Upper lobe of left lung (tissue), 6 donors: ENCODE measurements at regions not wholly inside any gene's neighbourhood (a gene's known extent, or its start where the extent isn't known, plus 50 kb on each side); places are given as distances from the start of the nearest gene placed in this dataset.

Experiments
- ATAC-seq, 2 donors: fragments of 200-7000 bp; cut with Tn5 transposase; one replicate each; pipeline ENCODE4 v1.9.1; 2022; ENCODE audit warnings: mild to moderate bottlenecking in 2 of 2, moderate library complexity in 2 of 2; ENCODE audit not compliant: low FRiP score in 2 of 2
- DNase-seq, 2 donors: peaks; one replicate each; pipeline ENCODE4 v3.0.0-alpha.2; 2019 to 2020
- H3K27ac ChIP-seq, 4 donors: fragments of 200-600 bp; sonication (generic); one replicate each; pipeline ENCODE4 v1.5.1; 2016 to 2019
- H3K27me3 ChIP-seq, 4 donors: fragments of 200-600 bp; sonication (generic); one replicate each; pipeline ENCODE4 v1.5.1; 2017 to 2019
- H3K36me3 ChIP-seq, 4 donors: fragments of 200-600 bp; sonication (generic); one replicate each; pipeline ENCODE4 v1.5.1; 2016 to 2019
- H3K4me1 ChIP-seq, 4 donors: fragments of 200-600 bp; sonication (generic); one replicate each; pipeline ENCODE4 v1.5.1; 2018 to 2019
- H3K4me3 ChIP-seq, 4 donors: fragments of 200-600 bp; sonication (generic); one replicate each; pipeline ENCODE4 v1.5.1; 2017 to 2019; ENCODE audit warnings: mild to moderate bottlenecking in 2 of 4, moderate library complexity in 1 of 4
- H3K9me3 ChIP-seq, 4 donors: fragments of 200-600 bp; sonication (generic); one replicate each; pipeline ENCODE4 v1.5.1; 2018 to 2019
- CTCF ChIP-seq, 6 experiments: fragments of 450-650 bp in 4 of 6; fragments of 200-600 bp in 2 of 6; sonication (generic) in 2 of 6; IDR thresholded peaks; one replicate each; pipeline ENCODE4 v1.5.1; 2016 to 2019; ENCODE audit warnings: antibody characterized with exemption in 6 of 6
- EP300 ChIP-seq, 4 donors: sonication (generic); formaldehyde crosslinking; IDR thresholded peaks; one replicate each; pipeline ENCODE4 v1.5.1; 2017; ENCODE audit warnings: antibody characterized with exemption in 4 of 4, control low read depth in 2 of 4
- POLR2A ChIP-seq, 4 donors: fragments of 450-650 bp; IDR thresholded peaks; one replicate each; pipeline ENCODE4 v1.5.1; 2016 to 2017; ENCODE audit warnings: antibody characterized with exemption in 4 of 4, mild to moderate bottlenecking in 2 of 4
- POLR2AphosphoS5 ChIP-seq, 2 donors: sonication (generic); formaldehyde crosslinking; IDR thresholded peaks; one replicate each; pipeline ENCODE4 v1.5.1; 2017; ENCODE audit warnings: antibody characterized with exemption in 2 of 2
- WGBS, 2 donors: methylation state at CpG; one replicate each; pipeline ENCODE4 v1.1.5; 2017 to 2018; 5-methylcytosine and 5-hydroxymethylcytosine counted together
- donor health status: DM: no; HTN: no; CAD: no; lungs with moderate emphysema.
- donor health status: DM: no; HTN: yes; CAD: no; lungs with severe emphysema.

- Histone ChIP-seq H3K27me3 (no peaks in the 10 kb centered on the region), H3K27ac (no peak overlapping the region), H3K4me3 (no peak overlapping the region), H3K36me3 (no peaks in the 10 kb centered on the region), H3K4me1 (no peaks in the 10 kb centered on the region), H3K9me3 (no peaks in the 10 kb centered on the region)
- TF ChIP-seq POLR2A (IDR thresholded peaks at IDR 0.05) (no peak), EP300 (IDR thresholded peaks at IDR 0.05) (no peak), CTCF (IDR thresholded peaks at IDR 0.05) (no peak), POLR2AphosphoS5 (IDR thresholded peaks at IDR 0.05) (no peak)
- DNase-seq = no peak
- whole genome bisulfite sequencing, 2 donors = 68 to 73% methylated on average over 2 of the region's 2 CpGs
- ATAC-seq = no peak
Observed at GRCh38 chrX:83169683-83170082, 338.4 kb upstream of the POU3F4 start.

- H3K9me3 ChIP-seq = no peaks in the 10 kb centered on the region
- no peaks in the 10 kb centered on the region for H3K27me3 ChIP-seq
- no peaks in the 10 kb centered on the region for H3K4me1 ChIP-seq
- no peak overlapping the region for H3K4me3 ChIP-seq
- TF ChIP-seq CTCF (IDR thresholded peaks at IDR 0.05) (no peak), POLR2AphosphoS5 (IDR thresholded peaks at IDR 0.05) (no peak), EP300 (IDR thresholded peaks at IDR 0.05) (no peak), POLR2A (IDR thresholded peaks at IDR 0.05) (no peak)
- DNase-seq (peak in 1 of 2 donors; percentile 6), ATAC-seq (no peak)
- 78% methylated on average over 6 of the region's 6 CpGs; no CpG with 5 or more reads in 1 of the 2 donors for WGBS, 2 donors
- H3K36me3 ChIP-seq = no peaks in the 10 kb centered on the region
- H3K27ac ChIP-seq = no peak overlapping the region
Observed at GRCh38 chrX:83185010-83185409, 323.1 kb upstream of the POU3F4 start.

GRCh38 chrX:83185887-83186286 is 322.2 kb upstream of the POU3F4 start:
- Histone ChIP-seq H3K27ac (no peak overlapping the region), H3K27me3 (no peaks in the 10 kb centered on the region), H3K4me3 (no peak overlapping the region), H3K36me3 (no peaks in the 10 kb centered on the region), H3K9me3 (no peaks in the 10 kb centered on the region), H3K4me1 (no peaks in the 10 kb centered on the region)
- DNase-seq (no peak), ATAC-seq (peak in 1 of 2 donors; percentile 24)
- 74% methylated on average over 5 of the region's 5 CpGs; no CpG with 5 or more reads in 1 of the 2 donors for WGBS, 2 donors
- no peak for TF ChIP-seq POLR2AphosphoS5 (IDR thresholded peaks at IDR 0.05)
- no peak for TF ChIP-seq CTCF (IDR thresholded peaks at IDR 0.05)
- no peak for TF ChIP-seq POLR2A (IDR thresholded peaks at IDR 0.05)
- no peak for TF ChIP-seq EP300 (IDR thresholded peaks at IDR 0.05)

GRCh38 chrX:83186632-83187031 is 321.5 kb upstream of the POU3F4 start:
- ATAC-seq (no peak), DNase-seq (peak in 1 of 2 donors; percentile 15)
- Histone ChIP-seq H3K27me3 (no peaks in the 10 kb centered on the region), H3K27ac (no peak overlapping the region), H3K9me3 (no peaks in the 10 kb centered on the region), H3K4me1 (no peaks in the 10 kb centered on the region), H3K36me3 (no peaks in the 10 kb centered on the region), H3K4me3 (no peak overlapping the region)
- TF ChIP-seq POLR2AphosphoS5 (IDR thresholded peaks at IDR 0.05) (no peak), POLR2A (IDR thresholded peaks at IDR 0.05) (no peak), CTCF (IDR thresholded peaks at IDR 0.05) (no peak), EP300 (IDR thresholded peaks at IDR 0.05) (no peak)
- WGBS, 2 donors = 83 to 94% methylated on average over 14 to 17 of the region's 17 CpGs
